ENCODE measurements at regions not wholly inside any gene's neighbourhood (a gene's known extent, or its start where the extent isn't known, plus 50 kb on each side); places are given as distances from the start of the nearest gene placed in this dataset.

DNA sequence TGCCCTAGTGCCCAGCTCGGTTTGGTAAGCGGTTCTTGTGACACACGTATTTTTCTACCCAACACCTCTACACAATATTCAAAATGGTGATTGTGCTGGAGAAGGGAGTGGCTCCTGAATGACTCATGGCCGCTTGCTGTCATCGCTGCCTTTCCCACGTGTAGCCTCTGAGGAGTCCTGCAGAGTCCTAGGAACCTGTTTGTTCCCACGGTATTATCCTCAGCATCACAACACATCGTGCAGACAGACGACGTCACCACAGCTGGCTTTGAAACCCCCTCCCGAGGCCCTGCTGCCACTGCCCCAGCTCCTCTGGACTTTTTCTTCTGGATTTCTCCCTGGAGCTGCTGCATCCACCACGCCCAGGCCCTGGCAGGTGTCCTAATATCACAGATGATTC lies 353.5 kb downstream of the SMOC2 start:
- TF ChIP-seq, protein P1, sequence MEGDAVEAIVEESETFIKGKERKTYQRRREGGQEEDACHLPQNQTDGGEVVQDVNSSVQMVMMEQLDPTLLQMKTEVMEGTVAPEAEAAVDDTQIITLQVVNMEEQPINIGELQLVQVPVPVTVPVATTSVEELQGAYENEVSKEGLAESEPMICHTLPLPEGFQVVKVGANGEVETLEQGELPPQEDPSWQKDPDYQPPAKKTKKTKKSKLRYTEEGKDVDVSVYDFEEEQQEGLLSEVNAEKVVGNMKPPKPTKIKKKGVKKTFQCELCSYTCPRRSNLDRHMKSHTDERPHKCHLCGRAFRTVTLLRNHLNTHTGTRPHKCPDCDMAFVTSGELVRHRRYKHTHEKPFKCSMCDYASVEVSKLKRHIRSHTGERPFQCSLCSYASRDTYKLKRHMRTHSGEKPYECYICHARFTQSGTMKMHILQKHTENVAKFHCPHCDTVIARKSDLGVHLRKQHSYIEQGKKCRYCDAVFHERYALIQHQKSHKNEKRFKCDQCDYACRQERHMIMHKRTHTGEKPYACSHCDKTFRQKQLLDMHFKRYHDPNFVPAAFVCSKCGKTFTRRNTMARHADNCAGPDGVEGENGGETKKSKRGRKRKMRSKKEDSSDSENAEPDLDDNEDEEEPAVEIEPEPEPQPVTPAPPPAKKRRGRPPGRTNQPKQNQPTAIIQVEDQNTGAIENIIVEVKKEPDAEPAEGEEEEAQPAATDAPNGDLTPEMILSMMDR (IDR thresholded peaks at IDR 0.05; ENCODE audit: low read depth, low read length, missing control alignments) = no peak
- no peak overlapping the region for H3K4me3 ChIP-seq (ENCODE audit: low read depth, low read length)

GRCh38 chr6:168793649-168794048 lies 352.7 kb downstream of the SMOC2 start:
- no peak overlapping the region for H3K27ac ChIP-seq
- DNase-seq = no peak
- no peaks in the 10 kb centered on the region for H3K27me3 ChIP-seq (replicated peaks)
- TF ChIP-seq, protein P1 (IDR thresholded peaks at IDR 0.05; ENCODE audit: low read depth, low read length, missing control alignments) = no peak
- in situ Hi-C loops (cut with HindIII; ENCODE audit: low pct_ligation_motif_present, low sequenced_read_pairs) = no loop called here
- no peak overlapping the region for H3K4me3 ChIP-seq (ENCODE audit: low read depth, low read length)
- no peaks in the 10 kb centered on the region for H3K36me3 ChIP-seq (replicated peaks)

More for the DNA sequence above, 353.5 kb downstream of the SMOC2 start:
- H3K27ac ChIP-seq = no peak overlapping the region
- no peak for DNase-seq
- in situ Hi-C loops (cut with HindIII; ENCODE audit: low pct_ligation_motif_present, low sequenced_read_pairs) = no loop called here
- H3K27me3 ChIP-seq (replicated peaks) = no peaks in the 10 kb centered on the region
- no peaks in the 10 kb centered on the region for H3K36me3 ChIP-seq (replicated peaks)

DNA sequence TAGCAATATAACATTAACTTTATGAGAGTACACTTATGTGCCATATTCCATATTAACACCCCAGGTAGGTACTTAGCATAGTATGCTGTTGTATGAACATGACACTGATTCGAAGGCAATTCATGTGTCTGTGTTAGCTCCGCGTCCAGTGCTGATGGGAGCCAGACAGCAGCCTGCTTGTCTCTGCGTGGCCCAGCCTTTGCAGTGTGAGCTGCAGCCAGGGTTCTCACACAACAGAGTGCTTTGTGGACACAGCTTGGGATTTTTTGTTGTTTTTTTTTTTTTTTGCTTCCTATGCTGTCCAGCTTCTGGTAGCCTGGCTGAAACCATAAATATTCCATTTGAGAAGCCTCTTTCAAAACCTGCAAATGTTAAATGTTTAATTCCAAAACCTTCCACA lies 350.9 kb downstream of the SMOC2 start:
- no peak overlapping the region for H3K4me3 ChIP-seq (ENCODE audit: low read depth, low read length)
- H3K27ac ChIP-seq = no peak overlapping the region
- no peaks in the 10 kb centered on the region for H3K27me3 ChIP-seq (replicated peaks)
- H3K36me3 ChIP-seq (replicated peaks) = no peaks in the 10 kb centered on the region
- no peak for DNase-seq
- TF ChIP-seq, protein P1 (IDR thresholded peaks at IDR 0.05; ENCODE audit: low read depth, low read length, missing control alignments) = no peak
- in situ Hi-C loops (cut with HindIII; ENCODE audit: low pct_ligation_motif_present, low sequenced_read_pairs) = no loop called here

DNA sequence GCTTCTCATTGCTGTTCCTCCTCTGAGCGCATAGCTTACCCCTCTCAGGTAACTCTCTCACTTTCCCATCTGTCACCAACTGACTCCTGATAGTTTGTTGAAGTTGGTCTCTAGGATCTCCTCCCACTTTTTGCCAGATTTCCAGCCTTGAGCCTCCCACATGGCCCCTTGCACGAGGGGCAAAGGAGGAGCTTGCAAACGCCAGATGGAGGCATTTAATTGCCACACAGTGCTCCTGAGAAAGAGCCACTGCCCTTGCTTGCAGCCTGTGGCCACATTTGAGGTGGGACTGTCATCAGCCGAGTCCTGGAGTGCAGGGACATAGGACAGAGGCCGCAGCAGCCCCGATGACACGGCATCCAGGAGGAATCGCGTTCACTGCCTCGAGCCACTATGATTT lies 348.7 kb downstream of the SMOC2 start:
- no peak for DNase-seq
- Histone ChIP-seq H3K27me3 (replicated peaks) (no peaks in the 10 kb centered on the region), H3K27ac (no peak overlapping the region), H3K4me3 (ENCODE audit: low read depth, low read length) (no peak overlapping the region), H3K36me3 (replicated peaks) (no peaks in the 10 kb centered on the region)
- in situ Hi-C loops (cut with HindIII; ENCODE audit: low pct_ligation_motif_present, low sequenced_read_pairs) = no loop called here
- TF ChIP-seq, protein P1 (IDR thresholded peaks at IDR 0.05; ENCODE audit: low read depth, low read length, missing control alignments) = no peak

DNA sequence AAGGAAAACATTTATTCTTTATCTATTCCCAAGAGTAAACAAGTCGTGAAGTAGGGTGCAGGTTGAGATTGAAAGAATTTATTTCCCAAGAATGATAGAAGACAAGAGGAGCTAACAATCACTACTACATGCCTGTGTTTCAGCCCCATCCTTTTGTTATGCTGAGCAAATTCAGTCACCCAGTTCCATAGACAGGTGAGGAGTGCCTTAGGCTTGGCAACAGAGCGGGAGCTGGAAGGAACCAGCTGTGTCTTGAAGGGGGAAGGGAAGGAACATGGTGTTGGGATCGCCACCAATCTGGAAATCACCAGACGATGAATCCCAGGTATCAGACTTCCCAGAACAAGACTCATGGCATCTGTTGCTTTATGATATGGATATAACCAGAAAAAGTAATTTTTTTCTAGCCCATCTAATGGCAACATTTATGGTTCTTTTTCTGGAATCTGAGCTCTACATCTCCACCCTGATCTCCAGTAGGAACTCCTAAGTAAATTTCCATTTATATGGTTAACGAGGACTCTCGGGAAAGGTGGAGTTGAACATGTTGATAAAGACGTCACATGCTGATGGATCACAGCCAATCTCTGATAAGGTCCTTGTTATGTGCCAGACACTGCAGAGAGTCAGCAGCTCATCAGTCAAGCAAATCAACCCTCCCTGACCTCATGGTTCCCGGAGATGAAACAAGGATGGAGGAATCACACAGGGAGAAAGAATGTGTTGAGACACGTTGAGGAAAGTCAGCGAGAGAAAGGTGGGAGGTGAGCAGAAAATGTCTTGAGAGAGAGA lies 344.9 kb downstream of the SMOC2 start:
- Histone ChIP-seq H3K36me3 (replicated peaks) (no peaks in the 10 kb centered on the region), H3K4me3 (ENCODE audit: low read depth, low read length) (no peak overlapping the region), H3K27ac (no peak overlapping the region), H3K27me3 (replicated peaks) (no peaks in the 10 kb centered on the region)
- DNase-seq = no peak
- in situ Hi-C loops (cut with HindIII; ENCODE audit: low pct_ligation_motif_present, low sequenced_read_pairs) = no loop called here
- TF ChIP-seq, protein P1 (IDR thresholded peaks at IDR 0.05; ENCODE audit: low read depth, low read length, missing control alignments) = no peak

DNA sequence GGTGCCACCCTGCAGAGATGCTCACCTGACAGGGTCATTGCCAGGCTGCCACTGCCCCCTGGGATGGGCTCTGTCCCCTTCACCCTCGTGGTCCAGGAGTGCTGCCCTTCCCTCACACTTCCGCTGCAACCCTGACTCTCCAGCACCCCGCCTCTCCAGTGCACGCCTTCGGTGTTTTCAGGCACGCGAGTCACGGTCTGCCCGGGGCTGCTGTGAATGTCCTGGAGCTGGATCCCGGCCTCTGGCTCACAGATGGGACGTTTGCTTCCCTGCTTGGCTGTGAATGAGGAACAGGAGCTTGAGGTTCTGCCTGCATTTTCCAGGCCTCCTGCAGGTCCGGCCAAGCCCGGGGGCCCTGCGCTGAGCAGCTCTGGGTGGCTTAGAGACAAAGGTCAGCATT lies 343.4 kb downstream of the SMOC2 start:
- H3K27me3 ChIP-seq (replicated peaks) = no peaks in the 10 kb centered on the region
- in situ Hi-C loops (cut with HindIII; ENCODE audit: low pct_ligation_motif_present, low sequenced_read_pairs) = no loop called here
- H3K36me3 ChIP-seq (replicated peaks) = no peaks in the 10 kb centered on the region
- H3K27ac ChIP-seq = no peak overlapping the region
- no peak for DNase-seq
- H3K4me3 ChIP-seq (ENCODE audit: low read depth, low read length) = no peak overlapping the region
- TF ChIP-seq, protein P1 (IDR thresholded peaks at IDR 0.05; ENCODE audit: low read depth, low read length, missing control alignments) = no peak

All from brain microvascular endothelial cell (primary cell).